DOHH2 (cell line): ENCODE measurements at regions not wholly inside any gene's neighbourhood (a gene's known extent, or its start where the extent isn't known, plus 50 kb on each side); places are given as distances from the start of the nearest gene placed in this dataset.

Source experiments
- H3F3A ChIP-seq: fragments of 200-600 bp; sonication (generic), shearing (Covaris generic); 2 replicates; pipeline ENCODE4 v1.6.0; 2016; ENCODE audit warnings: antibody characterized with exemption, mild to moderate bottlenecking; ENCODE audit not compliant: control insufficient read depth, insufficient read depth
- H3K27ac ChIP-seq: fragments of 200-600 bp; sonication (generic); 2 replicates; pipeline ENCODE4 v1.5.1; 2014; ENCODE audit warnings: low read depth, mild to moderate bottlenecking, low read length, moderate library complexity
- H3K27me3 ChIP-seq: fragments of 200-600 bp; sonication (generic); 2 replicates; pipeline ENCODE4 v1.6.1; 2014; ENCODE audit warnings: mild to moderate bottlenecking, low read length, mixed read lengths; ENCODE audit not compliant: control insufficient read depth
- H3K36me3 ChIP-seq: fragments of 200-600 bp; sonication (generic); 2 replicates; pipeline ENCODE4 v1.6.1; 2014; ENCODE audit warnings: mild to moderate bottlenecking, low read length, moderate library complexity, mixed read lengths; ENCODE audit not compliant: control insufficient read depth
- H3K4me1 ChIP-seq: fragments of 200-600 bp; sonication (generic); 2 replicates; pipeline ENCODE4 v1.6.1; 2014; ENCODE audit warnings: mild to moderate bottlenecking, low read length, mixed read lengths; ENCODE audit not compliant: control insufficient read depth
- H3K4me2 ChIP-seq: fragments of 200-600 bp; sonication (generic); 2 replicates; pipeline ENCODE4 v1.6.0; 2014; ENCODE audit warnings: mild to moderate bottlenecking, low read length, moderate library complexity
- H3K4me3 ChIP-seq: fragments of 200-600 bp; sonication (generic); 2 replicates; pipeline ENCODE4 v1.5.1; 2014; ENCODE audit warnings: mild to moderate bottlenecking, low read length, mixed read lengths
- H3K79me2 ChIP-seq: fragments of 200-600 bp; sonication (generic); 2 replicates; pipeline ENCODE4 v1.6.1; 2014; ENCODE audit warnings: mild to moderate bottlenecking, low read length, mixed read lengths; ENCODE audit not compliant: control insufficient read depth
- H3K9me2 ChIP-seq: fragments of 200-600 bp; sonication (generic); replicated peaks from 2 replicates; pipeline ENCODE4 v1.6.1; 2014; ENCODE audit warnings: mild to moderate bottlenecking, low read length, mixed read lengths; ENCODE audit not compliant: control insufficient read depth
- H3K9me3 ChIP-seq: fragments of 200-600 bp; sonication (generic); 2 replicates; pipeline ENCODE4 v1.6.1; 2014; ENCODE audit warnings: antibody characterized with exemption, low read length, mixed read lengths; ENCODE audit not compliant: control insufficient read depth, insufficient read depth
- H4K20me1 ChIP-seq: fragments of 200-600 bp; sonication (generic); 2 replicates; pipeline ENCODE4 v1.6.0; 2014; ENCODE audit warnings: low read depth, mild to moderate bottlenecking, antibody characterized with exemption, low read length, moderate library complexity; ENCODE audit not compliant: control insufficient read depth, insufficient read depth
- CTCF ChIP-seq: fragments of 200-600 bp; sonication (generic); IDR thresholded peaks from one replicate; pipeline ENCODE4 v1.5.1; 2014; ENCODE audit warnings: antibody characterized with exemption, mild to moderate bottlenecking, low read depth, low read length; ENCODE audit not compliant: poor library complexity, severe bottlenecking
- EZH2phosphoT487 ChIP-seq: fragments of 200-600 bp; sonication (generic); IDR thresholded peaks from 2 replicates; pipeline ENCODE4 v1.6.1; 2017; ENCODE audit warnings: borderline replicate concordance, mild to moderate bottlenecking, antibody characterized with exemption, low read length, moderate library complexity, mixed read lengths

- no peaks in the 10 kb centered on the region for H4K20me1 ChIP-seq
- no peaks in the 10 kb centered on the region for H3K27me3 ChIP-seq
- H3K79me2 ChIP-seq = no peaks in the 10 kb centered on the region
- H3F3A ChIP-seq = no peaks in the 10 kb centered on the region
- H3K9me2 ChIP-seq = no peaks in the 10 kb centered on the region
- no peak overlapping the region for H3K27ac ChIP-seq
- H3K36me3 ChIP-seq = no peaks in the 10 kb centered on the region
- no peaks in the 10 kb centered on the region for H3K9me3 ChIP-seq
- no peaks in the 10 kb centered on the region for H3K4me1 ChIP-seq
- TF ChIP-seq CTCF (no peak), EZH2phosphoT487 (no peak)
- no peak overlapping the region for H3K4me2 ChIP-seq
- no peak overlapping the region for H3K4me3 ChIP-seq
These were observed 1065.7 kb upstream of the PABPC4L start for GRCh38 chr4:135267148-135267865.

GRCh38 chr4:135256111-135256510, 1054.5 kb upstream of the PABPC4L start:
- no peaks in the 10 kb centered on the region for H3K27me3 ChIP-seq
- no peaks in the 10 kb centered on the region for H4K20me1 ChIP-seq
- H3K4me1 ChIP-seq = no peaks in the 10 kb centered on the region
- no peaks in the 10 kb centered on the region for H3K36me3 ChIP-seq
- no peak overlapping the region for H3K27ac ChIP-seq
- no peaks in the 10 kb centered on the region for H3F3A ChIP-seq
- no peaks in the 10 kb centered on the region for H3K79me2 ChIP-seq
- TF ChIP-seq EZH2phosphoT487 (no peak), CTCF (no peak)
- no peaks in the 10 kb centered on the region for H3K9me2 ChIP-seq
- H3K4me2 ChIP-seq = no peak overlapping the region
- no peak overlapping the region for H3K4me3 ChIP-seq
- no peaks in the 10 kb centered on the region for H3K9me3 ChIP-seq

- no peak overlapping the region for H3K27ac ChIP-seq
- H3K4me2 ChIP-seq = no peak overlapping the region
- H3K4me3 ChIP-seq = no peak overlapping the region
- no peaks in the 10 kb centered on the region for H3K27me3 ChIP-seq
- TF ChIP-seq EZH2phosphoT487 = no peak
- TF ChIP-seq CTCF = no peak
- H3K9me3 ChIP-seq = no peaks in the 10 kb centered on the region
- no peaks in the 10 kb centered on the region for H3K36me3 ChIP-seq
- no peaks in the 10 kb centered on the region for H4K20me1 ChIP-seq
- H3K4me1 ChIP-seq = no peaks in the 10 kb centered on the region
- no peaks in the 10 kb centered on the region for H3K9me2 ChIP-seq
- H3K79me2 ChIP-seq = no peaks in the 10 kb centered on the region
- H3F3A ChIP-seq = no peaks in the 10 kb centered on the region
These were observed 1048.5 kb upstream of the PABPC4L start for GRCh38 chr4:135250040-135250439.

- no peaks in the 10 kb centered on the region for H3K79me2 ChIP-seq
- no peak for TF ChIP-seq CTCF
- no peak overlapping the region for H3K4me3 ChIP-seq
These were observed 1047.4 kb upstream of the PABPC4L start for GRCh38 chr4:135249024-135249423.

More at GRCh38 chr4:135249024-135249423, 1047.4 kb upstream of the PABPC4L start:
- Histone ChIP-seq H3K27me3 (no peaks in the 10 kb centered on the region), H3F3A (no peaks in the 10 kb centered on the region), H3K4me2 (no peak overlapping the region), H3K36me3 (no peaks in the 10 kb centered on the region), H4K20me1 (no peaks in the 10 kb centered on the region), H3K4me1 (no peaks in the 10 kb centered on the region), H3K9me3 (no peaks in the 10 kb centered on the region), H3K9me2 (no peaks in the 10 kb centered on the region), H3K27ac (no peak overlapping the region)
